HuH-7 (cell line): ENCODE measurements at regions not wholly inside any gene's neighbourhood (a gene's known extent, or its start where the extent isn't known, plus 50 kb on each side); places are given as distances from the start of the nearest gene placed in this dataset.
A peak's percentile ranks its signal among the peaks of the same experiment; 100 is the strongest.
"Not testable (repeated sequence)": the region's sequence is repeated elsewhere in the genome, so short reads cannot be mapped to it uniquely, and the experiment has no call there.

Source experiments
- DNase-seq: peaks from one replicate; pipeline ENCODE4 v3.0.0; 2011; ENCODE audit warnings: low spot score

DNA sequence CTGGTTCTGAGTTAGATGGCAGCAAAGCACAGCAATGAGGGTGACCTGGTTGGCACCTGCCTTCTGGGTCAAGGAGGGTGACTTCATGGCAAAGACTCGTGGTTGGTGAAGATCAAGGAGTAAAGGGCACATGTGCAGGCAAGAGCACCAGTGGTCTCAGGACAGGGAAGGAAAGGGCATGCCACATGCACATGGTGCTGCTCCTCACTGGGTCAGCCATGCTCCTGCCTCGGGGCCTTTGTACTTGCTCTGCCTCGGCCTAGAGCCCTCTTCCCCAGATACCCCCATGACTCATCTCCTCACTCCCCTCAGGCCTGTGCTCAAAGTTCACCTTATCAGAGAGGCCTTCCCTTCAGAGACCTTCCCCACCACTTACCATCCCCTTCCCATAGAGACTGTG lies 106.7 kb upstream of the KDM7A start:
- DNase-seq = no peak

DNA sequence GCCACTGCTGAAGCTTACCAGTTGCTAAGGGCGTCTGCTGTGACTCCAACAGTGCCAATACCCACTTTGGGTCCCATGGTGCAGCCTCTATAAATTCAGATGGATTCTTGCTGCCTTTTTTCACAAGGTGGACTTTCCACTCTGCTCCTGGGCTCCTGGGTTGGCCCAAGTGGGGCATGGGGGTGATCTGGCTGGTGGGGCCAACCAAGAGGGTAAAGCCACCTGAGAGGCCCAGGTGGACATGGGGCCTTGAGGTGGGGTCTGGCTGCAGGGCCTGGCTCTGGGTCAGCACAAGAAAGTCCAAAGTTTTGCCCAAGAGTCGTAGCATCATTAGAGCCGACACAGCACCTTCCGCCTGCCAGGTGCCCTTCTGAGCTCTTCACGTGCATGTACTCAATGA lies 105.2 kb upstream of the KDM7A start:
- DNase-seq = no peak

DNA sequence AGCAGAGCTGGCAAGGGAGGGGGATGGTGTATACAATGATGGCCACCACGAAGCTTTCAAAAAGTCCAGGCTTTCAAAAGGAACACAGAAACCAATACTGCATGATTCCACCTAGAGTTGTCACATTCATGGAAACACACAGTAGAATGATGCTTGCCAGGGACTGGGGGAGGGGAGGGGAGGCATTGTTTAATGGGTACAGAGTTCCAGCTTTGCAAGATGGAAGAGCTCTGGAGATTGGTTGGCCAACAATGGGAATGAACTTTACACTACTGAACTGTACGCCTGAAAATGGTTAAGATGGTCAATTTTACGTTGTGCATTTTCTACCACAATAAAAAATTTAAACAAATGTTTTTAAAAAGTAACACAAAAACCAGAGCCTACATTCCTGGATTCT lies 104.5 kb upstream of the KDM7A start:
- no peak for DNase-seq

DNA sequence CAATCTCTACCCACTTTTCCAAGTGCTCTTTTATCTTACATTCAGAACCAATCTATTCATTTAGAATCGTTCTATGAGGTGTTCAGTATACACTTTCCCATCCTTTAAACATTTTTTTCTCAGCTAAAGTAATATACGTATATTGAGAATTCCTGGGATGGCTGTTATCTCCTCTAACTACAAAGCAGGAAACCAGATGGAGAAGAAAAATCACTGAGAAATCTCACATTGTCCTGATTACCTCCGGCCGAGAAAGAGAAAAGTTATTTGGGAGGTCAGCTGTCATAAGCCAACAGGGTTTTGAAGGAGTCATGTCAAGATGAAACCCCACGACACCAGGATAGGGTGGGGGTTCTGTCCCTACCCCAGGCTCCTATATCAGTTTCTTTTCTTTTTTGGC lies 99.2 kb upstream of the KDM7A start:
- DNase-seq = no peak

DNA sequence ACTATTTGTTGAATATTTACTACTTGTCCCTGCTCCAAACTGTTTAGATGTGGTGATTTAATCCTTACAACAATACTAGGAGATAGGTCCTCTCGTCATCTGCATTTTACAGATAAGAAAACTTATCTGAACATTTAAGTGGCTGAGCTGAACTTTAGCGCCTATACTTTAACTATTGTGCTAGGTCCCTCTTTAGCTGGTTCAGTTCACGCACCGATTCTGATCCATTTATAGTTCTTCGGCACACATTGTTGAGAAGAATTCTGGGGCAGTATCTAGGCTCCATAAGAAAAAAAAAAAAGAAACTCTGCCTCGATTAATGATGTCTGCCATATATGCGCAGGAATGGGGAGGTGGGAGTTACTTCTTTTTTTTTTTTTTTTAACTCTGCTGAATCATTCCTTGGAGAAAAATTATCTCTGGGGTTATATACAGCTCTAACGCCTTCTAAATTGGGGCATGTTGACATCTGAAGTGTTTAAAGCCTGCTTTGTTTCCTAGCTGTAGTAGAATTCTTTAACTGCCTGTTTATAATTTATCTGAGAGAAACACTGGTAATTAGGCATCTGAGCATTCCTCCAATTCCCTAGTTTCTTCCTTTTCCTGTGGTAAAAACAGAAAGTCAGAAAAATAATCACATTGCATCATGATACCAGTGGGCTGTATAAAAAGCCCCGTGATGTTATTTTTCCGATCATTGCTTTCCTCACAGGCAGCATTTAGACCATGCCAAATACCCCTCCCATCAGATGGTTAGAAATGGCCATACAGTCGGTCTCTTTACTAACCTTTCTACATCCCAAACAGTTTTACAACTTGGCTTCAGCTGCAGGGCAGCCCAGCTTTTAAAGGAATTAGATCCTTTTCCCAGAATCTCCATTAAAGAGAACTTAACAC lies 98.5 kb upstream of the KDM7A start:
- DNase-seq = no peak

DNA sequence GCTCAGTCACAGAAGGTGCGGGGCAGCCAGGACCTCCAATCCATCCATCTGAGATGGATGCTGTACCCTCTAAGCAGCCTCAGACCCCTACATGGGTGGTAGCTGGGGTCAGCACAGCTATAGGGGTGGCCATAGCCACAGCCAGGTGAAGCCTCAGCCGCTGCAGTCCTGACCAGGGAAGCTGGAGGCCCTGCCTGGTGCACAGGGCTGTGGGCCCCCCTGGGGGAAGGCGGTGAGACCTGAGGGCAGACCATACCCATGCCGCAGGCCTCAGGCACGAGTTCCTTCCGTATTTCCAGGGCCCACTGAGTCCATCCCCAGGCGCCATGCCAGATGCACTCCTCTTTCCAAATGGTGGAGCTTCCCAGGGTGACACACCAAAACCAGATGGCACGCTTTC lies 96.6 kb upstream of the KDM7A start:
- DNase-seq = no peak

DNA sequence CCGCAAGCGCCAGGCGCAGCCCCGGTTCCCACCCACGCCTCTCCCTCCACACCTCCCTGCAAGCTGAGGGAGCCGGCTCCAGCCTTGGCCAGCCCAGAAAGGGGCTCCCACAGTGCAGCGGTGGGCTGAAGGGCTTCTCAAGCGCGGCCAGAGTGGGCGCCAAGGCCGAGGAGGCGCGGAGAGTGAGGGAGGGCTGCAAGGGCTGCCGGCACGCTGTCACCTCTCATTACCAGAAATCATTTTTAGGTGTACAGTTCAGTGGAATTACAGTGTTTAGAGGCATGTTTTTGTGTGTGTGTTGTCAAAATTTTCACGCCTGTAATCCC lies 94.8 kb upstream of the KDM7A start:
- not testable (repeated sequence) for DNase-seq

DNA sequence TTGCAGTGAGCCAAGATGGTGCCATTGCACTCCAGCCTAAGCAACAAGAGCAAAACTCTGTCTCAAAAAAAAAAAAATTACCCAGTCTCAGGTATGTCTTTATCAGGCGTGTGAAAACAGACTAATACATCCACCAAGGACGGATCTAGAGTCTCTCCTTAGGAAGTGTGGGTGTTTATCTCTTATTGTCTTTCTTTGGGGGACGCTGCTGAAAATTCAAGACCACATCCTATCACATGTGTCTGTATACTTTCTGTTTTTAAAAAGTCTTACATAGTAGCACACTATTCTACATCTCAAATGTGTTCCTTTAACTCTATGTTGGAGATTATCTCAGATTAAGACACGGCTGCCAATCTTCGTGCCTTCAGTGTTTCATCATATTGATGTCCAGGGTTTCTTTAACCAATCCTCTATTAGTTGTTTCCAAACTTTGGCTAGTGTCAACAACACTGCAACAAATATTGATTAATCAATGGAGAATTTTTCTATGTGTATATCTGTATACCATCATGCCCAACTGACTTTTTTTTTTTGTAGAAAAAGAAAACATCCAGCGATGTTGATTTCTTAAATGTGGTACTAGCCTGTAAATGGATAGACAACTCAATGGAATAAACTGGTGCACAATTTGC lies 92.3 kb upstream of the KDM7A start:
- DNase-seq = no peak

DNA sequence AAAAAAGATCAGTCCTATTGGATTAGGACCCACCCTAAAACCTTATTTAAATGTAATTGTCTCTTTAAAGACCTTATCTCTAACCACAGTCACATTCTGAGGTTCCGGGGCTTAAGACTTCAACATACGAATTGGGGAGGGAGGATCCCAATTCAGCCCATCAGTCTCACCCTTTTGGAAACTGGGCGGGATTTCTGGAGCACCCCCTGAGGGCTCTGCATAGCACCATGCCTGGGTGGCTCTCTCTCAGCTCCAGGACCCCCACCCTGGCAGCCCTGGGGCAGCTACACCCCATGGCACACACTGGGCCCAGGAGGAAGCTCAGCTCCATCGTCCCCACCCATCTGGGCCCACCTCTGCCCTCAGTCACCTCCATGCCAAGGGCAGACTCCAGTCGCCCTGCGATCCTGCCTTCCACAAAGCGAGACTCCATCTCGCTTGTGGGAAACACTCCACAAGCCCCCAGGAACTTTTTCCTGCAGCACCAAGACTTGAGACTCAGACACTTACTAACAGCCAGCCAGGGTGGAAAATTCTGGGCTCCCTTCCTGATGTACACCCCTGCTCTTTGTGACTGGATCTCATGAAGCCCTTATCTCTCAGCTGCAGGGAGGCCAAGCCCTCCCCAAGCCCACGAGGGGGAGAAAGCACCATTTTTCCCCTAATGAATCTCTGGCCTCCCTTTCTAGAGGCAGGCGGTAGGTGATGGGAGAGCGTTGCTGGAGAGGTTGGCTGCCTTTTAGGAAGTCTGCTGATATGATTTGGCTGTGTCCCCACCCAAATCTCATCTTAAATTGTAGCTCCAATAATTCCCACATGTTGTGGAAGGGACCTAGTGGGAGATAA lies 90.8 kb upstream of the KDM7A start:
- DNase-seq = no peak

DNA sequence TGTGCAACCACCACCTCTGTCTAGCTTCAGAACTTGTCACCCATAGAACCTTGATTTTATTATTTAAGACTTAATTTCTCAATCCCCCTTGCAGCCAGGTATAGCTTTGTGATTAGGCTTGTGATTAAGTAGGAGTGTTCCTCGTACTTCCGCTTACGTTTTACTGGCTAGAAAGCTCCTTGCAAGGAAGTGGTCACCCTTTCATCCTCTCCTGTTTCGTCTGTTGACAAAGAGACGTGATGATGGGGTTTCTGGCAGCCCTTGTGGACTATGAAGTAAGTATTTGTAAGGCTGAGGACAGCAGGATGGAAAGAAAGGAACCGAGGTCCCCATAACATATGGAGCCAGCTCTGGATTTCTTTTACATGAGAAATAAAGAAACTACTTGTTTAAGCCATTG lies 86.5 kb upstream of the KDM7A start:
- DNase-seq = no peak

DNA sequence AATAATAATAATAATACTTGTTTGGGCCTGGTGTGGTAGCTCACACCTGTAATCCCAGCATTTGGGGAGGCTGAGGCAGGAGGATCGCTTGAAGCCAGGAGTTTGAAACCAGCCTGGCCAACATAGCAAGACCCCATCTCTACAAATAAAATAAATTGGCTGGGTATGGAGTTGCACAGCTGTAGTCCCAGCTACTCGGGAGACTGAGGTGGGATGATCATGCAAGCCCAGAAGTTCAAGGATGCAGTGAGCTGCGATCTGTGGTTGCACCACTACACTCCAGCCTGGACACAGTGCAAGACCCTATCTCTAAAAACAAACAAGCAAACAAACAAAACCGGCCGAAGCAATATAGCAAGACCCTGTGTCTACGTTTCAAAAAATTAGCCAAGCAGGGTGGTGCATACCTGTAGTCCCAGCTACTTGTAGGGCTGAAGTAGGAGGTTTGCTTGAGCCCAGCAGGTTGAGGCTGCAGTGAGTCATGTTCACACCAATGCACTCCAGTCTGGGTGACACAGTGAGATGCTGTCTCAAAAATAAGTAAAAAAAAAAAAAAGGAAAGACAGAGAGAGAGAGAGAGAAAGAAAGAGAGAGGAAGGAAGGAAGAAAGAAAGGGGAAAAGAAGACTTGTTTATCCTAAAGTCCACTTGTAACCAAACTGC lies 85.6 kb upstream of the KDM7A start:
- DNase-seq = no peak

DNA sequence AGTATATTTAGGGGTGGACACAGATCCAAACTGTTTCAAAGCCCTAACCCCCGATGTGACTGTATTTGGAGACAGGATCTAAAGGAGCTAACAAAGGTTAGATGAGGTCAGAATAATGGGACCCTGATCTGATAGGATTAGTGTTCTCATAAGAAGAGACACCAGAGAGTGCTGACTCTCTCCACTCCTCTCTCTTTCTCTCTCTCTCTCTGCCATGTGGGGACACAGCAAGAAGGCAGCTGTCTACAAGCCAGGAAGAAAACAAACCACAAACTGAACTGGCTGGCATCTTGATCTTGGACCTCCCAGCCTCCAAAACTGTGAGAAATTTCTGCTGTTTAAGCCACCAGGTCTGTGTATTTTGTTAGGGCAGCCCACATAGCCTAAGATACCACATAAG lies 84.7 kb upstream of the KDM7A start:
- no peak for DNase-seq

DNA sequence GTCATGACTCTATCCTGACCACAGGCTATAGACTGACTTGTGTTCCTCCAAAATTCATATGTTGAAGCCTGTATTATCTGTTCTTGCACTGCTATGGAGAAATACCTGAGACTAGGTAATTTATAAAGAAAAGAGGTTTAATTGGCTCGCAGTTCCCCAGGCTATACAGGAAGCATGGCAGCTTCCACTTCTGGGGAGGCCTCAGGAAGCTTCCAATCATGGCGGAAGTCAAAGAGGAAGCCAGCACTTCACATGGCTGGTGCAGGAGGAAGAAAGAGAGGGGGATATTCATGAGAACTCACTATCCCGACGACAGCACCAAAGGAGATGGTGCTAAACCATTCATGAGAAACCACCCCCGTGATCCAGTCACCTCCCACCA lies 84.3 kb upstream of the KDM7A start:
- DNase-seq = no peak

DNA sequence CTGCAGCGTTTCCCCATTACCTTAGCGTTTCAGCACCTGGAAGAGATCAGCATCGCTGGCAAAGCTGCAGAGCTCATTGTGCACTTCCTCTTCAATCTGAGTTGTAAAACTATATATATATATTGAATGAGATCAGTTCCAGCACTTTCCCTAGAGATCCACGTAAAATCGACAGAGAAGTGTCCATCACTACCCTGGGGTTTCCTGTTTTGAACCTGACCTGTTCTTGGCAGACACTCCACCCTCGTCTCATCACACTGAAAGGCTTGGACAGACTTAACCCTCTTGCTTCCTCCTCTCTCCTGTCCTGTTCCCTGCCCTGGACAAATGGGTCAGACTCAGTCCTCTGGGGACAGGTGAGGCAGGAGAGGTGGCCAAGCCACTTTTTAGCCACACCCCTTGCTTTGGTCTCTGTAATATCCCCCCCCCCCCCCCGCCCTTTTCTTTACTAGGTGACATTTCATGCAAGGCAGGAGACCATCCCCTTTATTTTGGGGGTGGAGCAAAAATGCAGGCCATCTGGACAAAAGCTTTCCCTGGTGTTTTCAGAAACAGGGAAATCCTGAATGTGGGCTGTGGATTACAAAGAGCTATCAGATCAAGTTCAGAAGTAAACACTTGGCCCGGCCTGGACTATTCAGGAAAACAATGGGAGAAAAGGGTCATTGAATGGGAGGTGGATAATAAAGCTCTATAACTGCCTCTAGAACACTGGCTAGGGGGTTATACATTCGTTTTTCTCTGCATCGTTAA lies 83.7 kb upstream of the KDM7A start:
- no peak for DNase-seq

DNA sequence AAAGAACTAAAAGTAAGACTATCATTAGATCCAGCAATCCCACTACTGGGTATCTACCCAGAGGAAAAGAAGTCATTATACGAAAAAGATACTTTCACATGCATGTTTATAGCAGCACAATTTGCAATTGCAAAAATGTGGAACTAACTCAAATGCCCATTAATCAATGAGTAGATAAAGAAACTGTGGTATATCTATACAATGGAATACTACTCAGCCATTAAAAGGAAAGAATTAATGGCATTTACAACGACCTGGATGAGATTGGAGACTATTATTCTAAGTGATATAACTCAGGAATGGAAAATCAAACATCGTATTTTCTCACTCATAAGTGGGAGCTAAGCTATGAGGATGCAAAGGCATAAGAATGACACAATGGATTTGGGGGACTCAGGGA lies 80.5 kb upstream of the KDM7A start:
- not testable (repeated sequence) for DNase-seq

DNA sequence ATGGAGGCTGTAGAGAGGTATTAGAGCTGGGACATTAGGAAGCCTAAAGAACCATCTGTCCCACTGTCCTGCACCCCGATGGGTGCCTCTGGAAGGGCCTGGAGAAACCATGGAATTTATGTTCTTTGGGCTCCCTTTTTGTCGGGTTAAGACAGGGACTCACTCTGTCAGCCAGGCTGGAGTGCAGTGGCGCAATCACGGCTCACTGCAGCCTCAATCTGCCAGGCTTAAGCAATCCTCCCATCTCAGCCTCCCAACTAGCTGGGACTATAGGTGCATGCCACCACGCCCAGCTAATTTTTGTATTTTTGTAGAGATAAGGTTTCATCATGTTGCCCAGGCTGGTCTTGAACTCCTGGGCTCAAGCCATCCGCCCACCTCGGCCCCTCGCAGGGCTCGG lies 78.2 kb upstream of the KDM7A start:
- DNase-seq = not testable (repeated sequence)

DNA sequence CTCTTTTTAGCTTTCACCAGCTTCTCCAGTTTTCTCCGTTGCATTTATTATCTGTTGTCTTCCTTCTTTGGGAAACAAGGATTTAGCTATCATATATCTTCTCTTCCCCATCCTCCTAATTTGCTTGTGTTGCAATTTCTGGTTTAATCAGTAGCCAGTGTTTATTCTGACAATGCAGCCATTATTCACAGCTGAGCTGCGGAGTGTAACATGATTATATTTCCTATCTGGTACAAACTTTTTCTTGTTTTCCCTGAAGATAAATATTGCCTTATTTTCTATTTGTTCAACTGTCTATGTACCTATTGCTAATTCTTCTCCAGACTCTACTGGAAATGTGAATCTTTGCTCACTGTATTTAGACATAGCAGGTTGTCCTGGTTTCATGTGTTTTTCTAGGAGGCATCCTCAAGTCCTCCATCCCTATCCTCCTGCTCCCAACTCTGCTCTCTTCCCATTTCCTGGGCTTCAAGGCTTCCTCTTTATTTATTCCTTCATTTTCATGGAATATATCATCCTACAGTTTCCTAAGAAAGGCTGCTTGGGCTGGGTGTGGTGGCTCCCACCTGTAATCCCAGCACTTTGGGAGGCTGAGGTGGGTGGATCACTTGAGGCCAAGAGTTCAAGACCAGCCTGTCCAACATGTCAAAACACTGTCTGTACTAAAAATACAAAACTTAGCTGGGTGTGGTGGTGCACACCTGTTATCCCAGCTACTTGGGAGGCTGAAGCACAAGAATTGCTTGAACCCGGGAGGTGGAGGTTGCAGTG lies 72.4 kb upstream of the KDM7A start:
- peak; percentile 47 for DNase-seq

DNA sequence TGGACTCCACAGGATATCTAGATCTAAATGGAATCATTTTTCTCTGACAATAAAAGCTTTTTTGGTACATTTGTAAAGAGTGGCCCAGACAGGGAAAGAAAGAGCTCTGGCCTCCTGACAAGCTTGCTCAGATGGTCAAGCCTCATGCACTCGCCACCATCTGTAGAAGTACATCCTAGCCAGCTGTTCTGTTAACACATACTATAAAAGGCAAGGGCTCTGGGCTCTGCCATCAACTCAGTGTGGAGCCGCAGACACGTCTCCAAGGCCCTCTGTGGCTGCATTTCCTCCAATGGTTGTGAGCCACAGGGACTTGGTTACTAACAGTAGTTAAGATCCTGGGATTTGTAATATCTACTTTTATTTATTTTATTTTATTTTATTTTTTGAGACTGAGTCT lies 70.8 kb upstream of the KDM7A start:
- DNase-seq = no peak

DNA sequence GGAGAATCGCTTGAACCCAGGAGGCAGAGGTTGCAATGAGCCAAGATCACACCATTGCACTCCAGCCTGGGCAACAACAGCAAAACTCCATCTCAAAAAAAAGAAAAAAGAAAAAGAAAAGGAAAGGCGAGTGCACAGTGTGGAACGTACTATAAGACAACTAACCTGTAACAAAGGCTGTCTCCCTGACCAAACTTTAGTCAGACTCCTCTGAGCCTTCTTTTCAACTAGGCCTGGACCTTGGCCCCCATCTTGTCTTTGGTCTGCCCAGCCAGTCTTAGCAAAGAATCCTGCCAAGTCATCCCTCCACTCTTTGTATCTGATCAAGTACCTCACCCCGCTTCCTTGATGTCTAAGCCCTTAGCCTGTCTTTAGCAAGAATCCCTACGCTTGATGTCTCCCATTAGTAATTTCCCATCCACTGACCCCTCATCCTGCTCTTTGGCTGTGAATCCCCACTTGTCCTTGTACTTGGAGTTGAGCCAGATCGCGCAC lies 68.9 kb upstream of the KDM7A start:
- no peak for DNase-seq
